IPS-NIHi11 (cell line): ENCODE measurements at regions not wholly inside any gene's neighbourhood (a gene's known extent, or its start where the extent isn't known, plus 50 kb on each side); places are given as distances from the start of the nearest gene placed in this dataset.

Experiments used
- DNase-seq: peaks from one replicate; pipeline ENCODE4 v3.0.0; 2012; ENCODE audit warnings: mixed read lengths, low spot score

DNA sequence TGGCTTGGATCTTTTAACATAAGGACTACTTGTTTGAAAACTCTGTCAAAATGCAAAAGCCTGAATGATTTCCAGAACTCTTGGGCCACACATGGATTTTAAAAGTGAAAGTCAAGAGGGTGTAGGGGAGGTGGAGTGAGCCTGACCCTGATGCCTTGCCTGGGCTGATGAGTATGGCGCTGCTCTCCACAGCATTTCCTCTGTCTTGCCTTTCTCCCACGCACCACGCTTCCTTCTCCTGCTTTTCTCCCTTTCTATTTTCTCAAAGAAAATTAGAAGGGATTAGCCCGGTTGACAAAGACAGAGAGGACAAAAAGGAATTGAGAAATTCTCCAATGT lies 207.0 kb upstream of the CCDC68 start:
- no peak for DNase-seq

DNA sequence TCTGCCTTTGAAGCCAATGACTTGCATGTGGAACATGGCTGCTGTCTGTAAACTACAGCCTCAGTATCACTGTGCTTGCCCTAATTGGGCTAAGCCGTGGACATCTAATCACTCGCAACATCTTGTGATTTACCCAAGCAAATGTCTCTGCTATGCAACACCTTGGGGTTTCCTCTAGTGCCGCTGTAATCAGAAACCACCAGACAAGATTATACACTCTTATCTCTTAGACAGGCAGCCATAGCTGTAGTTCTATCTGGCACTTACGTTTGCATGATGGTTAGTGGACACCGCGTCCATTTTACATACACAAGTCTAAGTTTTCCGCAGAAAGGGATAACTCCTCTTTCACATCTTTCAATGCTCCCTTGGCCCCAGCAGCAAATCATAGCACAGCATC lies 204.3 kb upstream of the CCDC68 start:
- DNase-seq, result no peak

DNA sequence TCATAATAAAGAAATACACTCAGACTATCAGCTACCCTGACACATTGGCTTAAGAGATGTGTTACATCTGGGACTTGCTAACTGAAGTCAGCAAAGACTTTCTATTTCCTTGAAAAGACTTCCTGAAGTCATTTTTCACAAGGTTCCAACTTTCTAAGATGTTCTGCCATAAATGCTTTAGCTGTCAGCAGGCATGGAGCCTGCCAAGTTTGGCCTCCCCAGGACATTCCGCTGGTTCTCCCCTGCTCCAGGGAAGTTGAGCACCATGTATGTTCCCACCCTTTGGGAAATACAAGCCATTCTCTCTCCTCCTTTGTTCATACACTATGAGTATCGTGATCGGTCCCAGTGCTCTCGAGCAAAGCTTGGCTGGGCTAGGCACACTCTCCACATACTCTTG lies 202.7 kb upstream of the CCDC68 start:
- no peak for DNase-seq

GRCh38 chr18:55159027-55159426 lies 199.8 kb upstream of the CCDC68 start:
- DNase-seq, result no peak

DNA sequence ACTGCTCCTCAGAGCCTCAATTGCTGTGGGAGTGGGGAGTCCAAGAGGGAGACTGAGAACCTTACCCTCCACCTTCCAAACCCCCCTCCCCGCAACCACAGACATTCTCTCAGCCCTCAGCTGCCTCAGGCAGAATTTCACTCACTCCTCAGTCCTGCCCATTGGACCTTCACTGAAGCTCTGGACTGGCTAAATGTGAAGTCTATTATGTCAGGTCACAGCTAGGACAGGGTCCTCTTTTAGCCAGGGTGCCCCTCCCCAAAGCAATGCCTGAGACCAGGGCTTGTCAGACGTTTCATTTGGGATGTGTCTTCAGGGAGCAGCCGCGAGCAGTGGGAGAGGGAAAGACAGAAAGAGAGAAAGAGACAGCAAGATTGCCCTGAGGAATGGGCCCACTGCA lies 199.3 kb upstream of the CCDC68 start:
- DNase-seq, result no peak

- DNase-seq, result no peak
Observed at GRCh38 chr18:55153346-55153745, 194.1 kb upstream of the CCDC68 start.

DNA sequence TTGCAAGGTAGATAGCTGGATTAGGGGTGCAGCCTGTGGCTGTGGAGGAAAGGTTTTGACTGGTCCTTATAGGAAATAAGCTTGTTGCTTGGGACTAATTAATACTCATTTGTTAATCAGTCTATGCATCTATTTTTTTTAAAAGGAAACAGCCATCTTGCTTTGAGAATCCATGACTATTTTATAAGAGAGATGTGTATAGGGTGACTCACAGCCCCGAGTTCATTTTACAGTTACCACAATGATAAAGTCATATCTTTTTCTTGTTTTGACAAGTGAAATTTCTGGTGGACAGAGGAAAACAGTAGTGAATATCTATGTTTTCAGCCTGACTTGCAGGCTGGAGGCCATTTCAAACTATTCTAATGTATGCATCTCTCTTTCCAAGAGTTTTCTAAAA lies 193.5 kb upstream of the CCDC68 start:
- DNase-seq, result no peak

- DNase-seq, result no peak
Observed at GRCh38 chr18:55149994-55150393, 190.7 kb upstream of the CCDC68 start.

GRCh38 chr18:55147791-55148190 lies 188.5 kb upstream of the CCDC68 start:
- DNase-seq, result no peak

GRCh38 chr18:55144193-55144930 lies 185.1 kb upstream of the CCDC68 start:
- no peak for DNase-seq

DNA sequence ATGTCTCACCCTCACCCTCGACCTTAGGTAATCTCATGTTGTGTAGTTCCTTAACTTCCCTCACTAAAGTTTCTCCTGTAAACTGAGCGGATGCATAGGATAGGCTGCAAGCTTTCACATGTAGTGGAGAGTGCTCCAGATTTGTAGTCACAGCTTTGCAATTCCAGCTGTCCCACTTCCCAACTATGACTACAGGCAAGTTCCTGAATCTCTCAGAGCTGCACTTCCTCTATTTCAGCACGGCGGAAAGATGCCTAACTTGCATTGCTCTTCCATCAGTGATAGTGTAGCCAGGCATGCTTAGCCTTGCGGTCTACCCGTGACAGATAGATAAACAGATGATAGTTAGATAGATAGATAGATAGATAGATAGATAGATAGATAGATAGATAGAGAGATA lies 183.1 kb upstream of the CCDC68 start:
- DNase-seq, result no peak

DNA sequence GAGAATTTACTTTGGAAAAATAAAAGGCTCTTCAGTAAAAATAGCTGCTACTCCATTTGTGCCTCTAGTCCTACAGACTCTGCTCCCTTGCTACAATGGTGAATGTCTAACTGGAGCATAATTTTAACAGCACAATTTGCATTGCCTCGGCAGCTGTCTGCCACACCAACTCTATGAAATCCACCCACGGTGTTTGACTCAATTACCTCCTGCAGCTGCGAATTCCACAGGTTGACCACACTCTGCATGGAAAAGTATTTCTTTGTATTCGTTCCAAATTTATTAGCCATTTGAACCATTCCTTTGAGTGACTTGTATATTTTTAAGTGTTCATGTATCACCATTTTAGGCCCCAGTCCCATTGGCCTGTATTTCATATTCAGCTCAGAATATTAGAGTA lies 182.1 kb upstream of the CCDC68 start:
- DNase-seq, result no peak

GRCh38 chr18:55139836-55140235 lies 180.6 kb upstream of the CCDC68 start:
- no peak for DNase-seq

DNA sequence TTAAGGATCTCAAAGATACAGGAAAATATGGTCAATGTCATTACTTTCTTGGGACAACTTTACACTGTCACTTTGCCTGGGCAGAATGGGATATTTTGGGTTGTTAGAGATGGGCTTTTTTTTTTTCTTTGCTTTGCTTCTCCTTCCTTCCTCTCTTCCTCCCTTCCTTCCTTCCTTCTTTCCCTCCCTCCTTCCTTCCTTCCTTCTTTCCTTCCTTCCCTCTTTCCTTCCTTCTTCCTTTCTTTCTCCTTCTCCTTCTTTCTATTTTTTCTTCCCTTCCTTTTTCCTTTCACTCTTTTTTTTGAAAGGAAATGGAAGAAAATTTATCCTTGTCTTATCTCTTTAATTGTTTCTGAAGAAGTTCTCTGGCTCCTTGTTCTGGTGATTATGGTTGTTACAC lies 180.0 kb upstream of the CCDC68 start:
- DNase-seq, result no peak

GRCh38 chr18:55138401-55138800 lies 179.1 kb upstream of the CCDC68 start:
- DNase-seq, result no peak

DNA sequence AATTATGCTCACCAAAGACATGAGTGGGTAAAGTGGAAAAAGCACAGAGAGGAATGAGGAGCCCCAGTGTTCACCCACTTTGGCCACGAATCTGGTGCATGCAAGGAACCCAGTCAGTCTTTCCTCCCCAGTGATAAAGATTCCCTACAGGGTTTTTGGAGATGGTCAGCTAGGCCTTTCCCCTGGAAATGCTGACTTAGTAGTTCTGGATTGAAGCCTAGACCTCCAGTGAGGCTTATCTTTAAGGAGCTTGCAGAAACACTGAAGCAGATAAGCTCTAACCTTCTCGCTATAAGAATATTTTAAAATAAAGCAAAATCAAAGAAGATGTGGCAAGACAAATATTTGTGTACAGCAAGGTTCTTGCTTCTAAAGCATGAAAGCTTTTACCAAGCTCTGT lies 178.3 kb upstream of the CCDC68 start:
- DNase-seq, result no peak

GRCh38 chr18:55136864-55137263 lies 177.6 kb upstream of the CCDC68 start:
- DNase-seq, result no peak

GRCh38 chr18:55136258-55136657 lies 177.0 kb upstream of the CCDC68 start:
- DNase-seq, result no peak

DNA sequence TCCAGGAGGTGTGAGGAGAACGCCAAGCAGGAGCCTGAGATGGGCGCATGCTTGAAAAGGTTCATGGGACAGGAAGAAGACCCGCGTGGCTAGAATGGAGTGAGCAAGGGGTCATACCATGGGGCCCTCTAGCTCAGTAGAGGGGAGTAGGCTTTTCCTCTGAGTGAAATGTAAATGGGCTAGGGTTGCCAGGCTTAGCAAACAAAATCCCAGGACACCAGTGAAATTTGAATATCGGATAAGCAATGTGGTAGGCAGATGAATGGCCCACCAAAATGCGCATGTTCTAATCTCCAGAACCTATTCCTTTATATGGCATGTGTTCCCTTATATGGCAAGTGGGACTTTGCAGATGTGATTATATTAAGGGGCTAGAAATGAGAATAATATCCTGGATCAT lies 174.1 kb upstream of the CCDC68 start:
- DNase-seq, result no peak

- DNase-seq, result no peak
Observed at GRCh38 chr18:55128437-55128836, 169.2 kb upstream of the CCDC68 start.

DNA sequence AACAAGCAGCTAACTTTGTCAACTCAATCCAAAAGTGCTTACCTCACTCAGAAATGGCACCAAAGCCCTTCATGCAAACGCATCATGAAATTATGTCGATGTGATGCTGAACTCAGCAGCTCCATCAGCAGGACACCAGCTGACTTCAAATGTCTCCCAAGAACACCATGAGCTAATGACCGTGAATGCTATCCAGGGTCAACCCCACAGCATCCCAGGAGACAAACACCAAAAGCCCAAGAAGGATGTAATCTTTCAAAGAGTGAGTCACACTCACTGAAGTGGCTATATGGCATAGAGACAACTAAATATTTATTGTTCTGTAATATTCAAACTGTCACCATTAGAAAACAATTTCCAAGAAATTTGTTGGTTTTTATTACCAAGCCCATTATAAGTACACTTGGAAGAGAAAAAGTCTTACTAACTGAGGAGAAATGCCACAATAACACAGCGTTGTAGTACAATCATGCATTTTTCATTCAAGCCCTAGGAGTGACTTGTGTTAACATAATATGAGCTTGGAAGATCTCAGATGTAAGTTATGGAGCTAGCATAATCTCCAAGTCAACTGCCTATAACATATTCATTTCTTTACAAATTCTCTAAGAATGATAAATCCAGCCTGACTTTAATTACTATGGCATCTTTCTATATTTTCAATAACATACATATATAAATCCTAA lies 165.0 kb upstream of the CCDC68 start:
- DNase-seq, result no peak

- DNase-seq, result no peak
Observed at GRCh38 chr18:55123361-55123760, 164.1 kb upstream of the CCDC68 start.

- DNase-seq, result no peak
Observed at GRCh38 chr18:55121397-55122170, 162.3 kb upstream of the CCDC68 start.
